Ovary (tissue), 7 donors: ENCODE measurements at regions not wholly inside any gene's neighbourhood (a gene's known extent, or its start where the extent isn't known, plus 50 kb on each side); places are given as distances from the start of the nearest gene placed in this dataset.
A peak's percentile ranks its signal among the peaks of the same experiment; 100 is the strongest.
"Not testable (repeated sequence)": the region's sequence is repeated elsewhere in the genome, so short reads cannot be mapped to it uniquely, and the experiment has no call there.

Source experiments
- DNase-seq, 5 donors: peaks; one replicate each; pipeline ENCODE4 v3.0.0-alpha.2; 2019 to 2020
- H3K27ac ChIP-seq, 2 donors: fragments of 200-600 bp; one replicate each; pipeline versions ENCODE4 v1.5.1 to v1.8.0; 2019 to 2022
- H3K27me3 ChIP-seq: fragments of 200-600 bp; one replicate; pipeline ENCODE4 v1.8.0; 2022
- H3K36me3 ChIP-seq: fragments of 200-600 bp; sonication (generic); one replicate; pipeline ENCODE4 v1.5.1; 2019
- H3K4me1 ChIP-seq: one replicate; pipeline ENCODE4 v1.8.1; 2013; ENCODE audit warnings: mild to moderate bottlenecking, moderate library complexity; ENCODE audit not compliant: insufficient read depth
- H3K4me3 ChIP-seq: fragments of 200-600 bp; sonication (generic); one replicate; pipeline ENCODE4 v1.5.1; 2017
- H3K9me3 ChIP-seq, 2 donors: fragments of 200-600 bp in 1 of 2; sonication (generic) in 1 of 2; one replicate each; pipeline versions ENCODE4 v1.5.1 to v1.8.1; 2013 to 2019; ENCODE audit warnings: mild to moderate bottlenecking in 1 of 2, moderate library complexity in 1 of 2
- CTCF ChIP-seq, 3 donors: fragments of 450-650 bp in 2 of 3; fragments of 200-600 bp in 1 of 3; IDR thresholded peaks; one replicate each; pipeline versions ENCODE4 v1.5.1 to v1.8.0; 2016 to 2022; ENCODE audit warnings: antibody characterized with exemption in 3 of 3, mild to moderate bottlenecking in 1 of 3
- EP300 ChIP-seq: sonication (generic); formaldehyde crosslinking; IDR thresholded peaks from one replicate; pipeline ENCODE4 v1.6.1; 2017; ENCODE audit warnings: antibody characterized with exemption
- POLR2A ChIP-seq: fragments of 450-650 bp; IDR thresholded peaks from one replicate; pipeline ENCODE4 v1.6.1; 2017; ENCODE audit warnings: antibody characterized with exemption, mild to moderate bottlenecking, moderate library complexity
- WGBS, 3 donors: extraction: QIAGEN DNeasy Blood & Tissue Kit in 1 of 3; methylation state at CpG; one replicate each; pipeline versions ENCODE4 v1.1.5 to v1.1.7; 2013 to 2017; 5-methylcytosine and 5-hydroxymethylcytosine counted together
- intact Hi-C, 4 donors: fragments of 100-400 bp; cut with DNase I; formaldehyde crosslinking; loops; one replicate each; pipeline versions ENCODE4 v1.11.0 to v1.15.1; 2022 to 2023
- donor health status: DM: no; HTN: no; CAD: no; lungs with moderate emphysema.
- donor health status: DM: no; HTN: no; CAD: no.
- donor health status: Bipolar disorder and iron deficiency.
- donor health status: DM: no; HTN: no; CAD: no.
- donor health status: DM: yes; HTN: yes; CAD: no.

- 84 to 90% (median 85%) methylated on average over 2 of the region's 2 CpGs for WGBS, 3 donors
- Histone ChIP-seq H3K4me1 (no peaks in the 10 kb centered on the region), H3K36me3 (no peaks in the 10 kb centered on the region), H3K27me3 (no peaks in the 10 kb centered on the region), H3K4me3 (no peak overlapping the region), H3K27ac (no peak overlapping the region), H3K9me3 (no peaks in the 10 kb centered on the region)
- intact Hi-C loops, result no loop called here
- TF ChIP-seq POLR2A, result no peak
- no peak for TF ChIP-seq EP300
- no peak for TF ChIP-seq CTCF (IDR thresholded peaks at IDR 0.05)
- DNase-seq, result no peak
These were observed 290.0 kb downstream of the SLC7A11 start for GRCh38 chr4:137952116-137952515.

GRCh38 chr4:137950286-137950685 lies 291.9 kb downstream of the SLC7A11 start:
- Histone ChIP-seq H3K36me3 (no peaks in the 10 kb centered on the region), H3K4me3 (no peak overlapping the region), H3K4me1 (no peaks in the 10 kb centered on the region), H3K27ac (no peak overlapping the region), H3K27me3 (no peaks in the 10 kb centered on the region), H3K9me3 (no peaks in the 10 kb centered on the region)
- TF ChIP-seq CTCF (IDR thresholded peaks at IDR 0.05), result no peak
- WGBS, 3 donors, result 92 to 99% (median 95%) methylated on average over 3 of the region's 3 CpGs
- no peak for DNase-seq
- intact Hi-C loops, result no loop called here

- Histone ChIP-seq H3K4me3 (no peak overlapping the region), H3K4me1 (no peaks in the 10 kb centered on the region), H3K27ac (no peak overlapping the region), H3K36me3 (no peaks in the 10 kb centered on the region), H3K9me3 (no peaks in the 10 kb centered on the region), H3K27me3 (no peaks in the 10 kb centered on the region)
- intact Hi-C loops, result no loop called here
- no peak for DNase-seq
- TF ChIP-seq POLR2A (no peak), CTCF (IDR thresholded peaks at IDR 0.05) (no peak), EP300 (no peak)
These were observed 292.4 kb downstream of the SLC7A11 start for GRCh38 chr4:137949746-137950145.

GRCh38 chr4:137946453-137947174 lies 295.5 kb downstream of the SLC7A11 start:
- H3K4me3 ChIP-seq, result no peak overlapping the region
- no peaks in the 10 kb centered on the region for H3K4me1 ChIP-seq
- DNase-seq, result no peak
- no peak for TF ChIP-seq POLR2A
- TF ChIP-seq CTCF (IDR thresholded peaks at IDR 0.05), result no peak
- no peak for TF ChIP-seq EP300
- H3K27me3 ChIP-seq, result no peaks in the 10 kb centered on the region
- H3K36me3 ChIP-seq, result no peaks in the 10 kb centered on the region
- no peaks in the 10 kb centered on the region for H3K9me3 ChIP-seq
- intact Hi-C loops, result no loop called here
- H3K27ac ChIP-seq, result no peak overlapping the region
- 77 to 85% (median 77%) methylated on average over 1 of the region's 1 CpG for WGBS, 3 donors

- DNase-seq, H3K4me1 ChIP-seq, intact Hi-C loops, H3K27me3 ChIP-seq, H3K4me3 ChIP-seq, H3K27ac ChIP-seq, H3K36me3 ChIP-seq, H3K9me3 ChIP-seq: not testable (repeated sequence)
- 96 to 97% (median 97%) methylated on average over 15 of the region's 15 CpGs for WGBS, 3 donors
These were observed 299.3 kb downstream of the SLC7A11 start for GRCh38 chr4:137942815-137943214.

- peak in 1 of 5 donors; percentile 9 for DNase-seq
- H3K4me3 ChIP-seq, intact Hi-C loops, H3K36me3 ChIP-seq, H3K4me1 ChIP-seq, H3K27ac ChIP-seq, H3K9me3 ChIP-seq, H3K27me3 ChIP-seq: not testable (repeated sequence)
- WGBS, 3 donors, result 97 to 100% (median 98%) methylated on average over 9 to 31 of the region's 32 CpGs
These were observed 300.1 kb downstream of the SLC7A11 start for GRCh38 chr4:137942015-137942515.
